ENCODE measurements at regions not wholly inside any gene's neighbourhood (a gene's known extent, or its start where the extent isn't known, plus 50 kb on each side); places are given as distances from the start of the nearest gene placed in this dataset.

- peaks cover 0 to 2% of the 10 kb centered on the region in 2 donors for H3K36me3 Mint-ChIP-seq (ENCODE audit: insufficient read depth in 2 of 2)
- ATAC-seq (replicated peaks in 1 of 2) (no peak), DNase-seq (no peak)
- no peak overlapping the region for H3K4me3 Mint-ChIP-seq
- peaks cover 0 to 2% of the 10 kb centered on the region in 2 donors for H3K9me3 Mint-ChIP-seq
- H3K4me1 Mint-ChIP-seq (ENCODE audit: low read depth): no peaks in the 10 kb centered on the region
- no peaks in the 10 kb centered on the region for H3K27me3 Mint-ChIP-seq (ENCODE audit: low read depth)
- H3K27ac Mint-ChIP-seq: no peak overlapping the region
These were observed 908.1 kb upstream of the FANCL start for GRCh38 chr2:59149271-59149670.

GRCh38 chr2:59112258-59112657, 871.1 kb upstream of the FANCL start:
- no peaks in the 10 kb centered on the region for H3K27me3 Mint-ChIP-seq (ENCODE audit: low read depth)
- no peak overlapping the region for H3K4me3 Mint-ChIP-seq
- H3K9me3 Mint-ChIP-seq: no peaks in the 10 kb centered on the region
- DNase-seq (no peak), ATAC-seq (replicated peaks in 1 of 2) (no peak)
- H3K27ac Mint-ChIP-seq: no peak overlapping the region
- H3K4me1 Mint-ChIP-seq (ENCODE audit: low read depth): no peaks in the 10 kb centered on the region
- no peaks in the 10 kb centered on the region for H3K36me3 Mint-ChIP-seq (ENCODE audit: insufficient read depth in 2 of 2)

- no peak for ATAC-seq (replicated peaks in 1 of 2)
- H3K9me3 Mint-ChIP-seq: peaks cover 9 to 10% of the 10 kb centered on the region in 2 donors
- no peak overlapping the region for H3K27ac Mint-ChIP-seq
- H3K36me3 Mint-ChIP-seq (ENCODE audit: insufficient read depth in 2 of 2): peaks cover 0 to 2% of the 10 kb centered on the region in 2 donors
- H3K4me1 Mint-ChIP-seq (ENCODE audit: low read depth): no peaks in the 10 kb centered on the region
- no peak for DNase-seq
- H3K27me3 Mint-ChIP-seq (ENCODE audit: low read depth): no peaks in the 10 kb centered on the region
- no peak overlapping the region for H3K4me3 Mint-ChIP-seq
These were observed 855.8 kb upstream of the FANCL start for GRCh38 chr2:59096973-59097372.

GRCh38 chr2:59093571-59093970, 852.4 kb upstream of the FANCL start:
- DNase-seq (no peak), ATAC-seq (replicated peaks in 1 of 2) (no peak)
- no peak overlapping the region for H3K4me3 Mint-ChIP-seq
- H3K27ac Mint-ChIP-seq: no peak overlapping the region
- no peaks in the 10 kb centered on the region for H3K27me3 Mint-ChIP-seq (ENCODE audit: low read depth)
- no peaks in the 10 kb centered on the region for H3K4me1 Mint-ChIP-seq (ENCODE audit: low read depth)
- H3K36me3 Mint-ChIP-seq (ENCODE audit: insufficient read depth in 2 of 2): no peaks in the 10 kb centered on the region
- H3K9me3 Mint-ChIP-seq: peaks cover 2 to 9% of the 10 kb centered on the region in 2 donors

DNA sequence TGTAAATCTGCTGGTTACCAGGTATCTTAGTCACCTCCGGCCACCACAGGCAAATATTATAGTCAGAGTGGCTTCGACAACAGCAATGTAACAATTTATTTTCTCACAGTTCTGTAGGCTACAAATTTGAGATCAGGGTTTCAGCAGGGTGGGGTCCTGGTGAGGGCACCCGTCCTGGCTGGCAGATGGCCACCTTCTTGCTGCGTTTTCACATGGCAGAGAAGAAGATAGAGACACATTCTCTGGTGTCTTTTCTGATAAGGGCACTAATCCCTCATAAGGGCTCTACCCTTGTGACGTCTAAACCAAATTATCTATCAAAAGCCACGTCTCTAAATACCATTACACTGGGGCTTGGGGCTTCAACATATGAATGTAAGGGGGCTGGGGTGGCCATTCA, 843.2 kb upstream of the FANCL start:
- no peaks in the 10 kb centered on the region for H3K4me1 Mint-ChIP-seq (ENCODE audit: low read depth)
- ATAC-seq (replicated peaks in 1 of 2): no peak
- peaks cover 1 to 3% of the 10 kb centered on the region in 2 donors for H3K9me3 Mint-ChIP-seq

DNA sequence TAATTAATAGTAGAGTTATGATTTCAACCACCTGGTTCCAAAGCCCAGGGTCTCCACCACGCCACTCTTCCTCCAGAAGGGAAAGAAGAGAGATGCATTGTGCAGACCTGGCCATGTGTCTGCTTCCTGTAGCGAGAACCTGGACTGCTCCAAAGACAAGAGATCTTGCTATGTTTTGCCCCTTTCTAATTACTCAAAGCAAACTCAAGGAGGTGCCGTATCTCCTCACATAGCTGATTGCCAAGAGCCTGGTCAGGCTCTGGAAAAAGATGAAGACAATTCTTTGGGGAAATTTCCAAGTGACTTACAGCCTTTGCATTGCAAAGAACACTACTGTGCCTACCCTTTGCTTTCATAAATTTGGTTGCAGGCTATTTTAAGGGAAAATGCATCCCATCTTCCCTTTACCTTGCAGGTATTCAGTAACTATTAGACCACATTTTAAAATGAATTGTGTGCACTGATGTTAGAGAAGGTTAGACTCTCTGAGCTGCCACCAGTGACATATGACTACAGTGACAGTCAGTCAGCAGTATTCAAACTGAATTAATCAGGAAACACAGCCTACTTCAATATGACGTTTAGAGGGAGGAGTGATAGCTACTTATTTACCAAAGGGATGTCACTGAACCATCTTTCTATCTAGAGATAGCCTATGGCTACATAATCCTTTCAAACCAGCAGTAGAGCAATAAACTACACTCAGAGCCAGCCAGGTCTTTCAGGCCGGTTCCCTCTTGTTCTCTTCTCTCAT, 842.1 kb upstream of the FANCL start:
- H3K4me1 Mint-ChIP-seq (ENCODE audit: low read depth): no peaks in the 10 kb centered on the region
- no peaks in the 10 kb centered on the region for H3K36me3 Mint-ChIP-seq (ENCODE audit: insufficient read depth in 2 of 2)
- peaks cover 1 to 3% of the 10 kb centered on the region in 2 donors for H3K9me3 Mint-ChIP-seq
- H3K27me3 Mint-ChIP-seq (ENCODE audit: low read depth): no peaks in the 10 kb centered on the region
- DNase-seq (no peak), ATAC-seq (replicated peaks in 1 of 2) (no peak)
- H3K27ac Mint-ChIP-seq: no peak overlapping the region
- no peak overlapping the region for H3K4me3 Mint-ChIP-seq

More for the DNA sequence above, 843.2 kb upstream of the FANCL start:
- DNase-seq: no peak
- H3K27me3 Mint-ChIP-seq (ENCODE audit: low read depth): no peaks in the 10 kb centered on the region
- H3K36me3 Mint-ChIP-seq (ENCODE audit: insufficient read depth in 2 of 2): no peaks in the 10 kb centered on the region
- H3K27ac Mint-ChIP-seq: no peak overlapping the region
- H3K4me3 Mint-ChIP-seq: no peak overlapping the region

DNA sequence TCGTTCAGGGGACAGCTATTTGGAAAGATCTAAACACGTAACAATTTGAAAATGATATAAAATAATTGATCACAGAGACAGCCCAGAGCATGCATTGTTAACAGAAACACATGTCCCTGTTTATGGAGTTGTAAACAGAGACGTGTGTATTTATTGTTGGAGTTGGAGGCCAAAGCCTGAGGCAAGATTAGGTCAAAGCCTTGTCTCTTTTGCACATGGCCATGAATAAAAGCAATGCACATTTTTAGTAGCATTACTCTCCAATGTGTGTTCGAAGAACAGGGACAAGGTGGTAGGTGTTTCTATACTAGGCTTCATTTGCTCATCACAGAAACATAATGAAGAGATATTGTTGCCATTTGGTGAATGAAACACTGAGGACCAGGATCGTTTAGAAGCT, 841.5 kb upstream of the FANCL start:
- no peaks in the 10 kb centered on the region for H3K36me3 Mint-ChIP-seq (ENCODE audit: insufficient read depth in 2 of 2)
- peaks cover 0 to 3% of the 10 kb centered on the region in 2 donors for H3K9me3 Mint-ChIP-seq
- H3K4me1 Mint-ChIP-seq (ENCODE audit: low read depth): no peaks in the 10 kb centered on the region
- ATAC-seq (replicated peaks in 1 of 2): no peak
- no peak overlapping the region for H3K4me3 Mint-ChIP-seq
- no peak overlapping the region for H3K27ac Mint-ChIP-seq
- no peak for DNase-seq
- no peaks in the 10 kb centered on the region for H3K27me3 Mint-ChIP-seq (ENCODE audit: low read depth)

GRCh38 chr2:59080451-59081181, 839.5 kb upstream of the FANCL start:
- H3K4me1 Mint-ChIP-seq (ENCODE audit: low read depth): no peaks in the 10 kb centered on the region
- H3K27ac Mint-ChIP-seq: no peak overlapping the region
- DNase-seq (no peak), ATAC-seq (replicated peaks in 1 of 2) (no peak)
- no peaks in the 10 kb centered on the region for H3K27me3 Mint-ChIP-seq (ENCODE audit: low read depth)
- no peak overlapping the region for H3K4me3 Mint-ChIP-seq
- no peaks in the 10 kb centered on the region for H3K9me3 Mint-ChIP-seq
- no peaks in the 10 kb centered on the region for H3K36me3 Mint-ChIP-seq (ENCODE audit: insufficient read depth in 2 of 2)

- H3K27ac Mint-ChIP-seq: no peak overlapping the region
- DNase-seq: no peak
- H3K27me3 Mint-ChIP-seq (ENCODE audit: low read depth): no peaks in the 10 kb centered on the region
- no peaks in the 10 kb centered on the region for H3K9me3 Mint-ChIP-seq
- ATAC-seq (replicated peaks in 1 of 2): no peak
- no peaks in the 10 kb centered on the region for H3K36me3 Mint-ChIP-seq (ENCODE audit: insufficient read depth in 2 of 2)
- no peaks in the 10 kb centered on the region for H3K4me1 Mint-ChIP-seq (ENCODE audit: low read depth)
- no peak overlapping the region for H3K4me3 Mint-ChIP-seq
These were observed 836.9 kb upstream of the FANCL start for GRCh38 chr2:59077981-59078531.

- H3K4me3 Mint-ChIP-seq: no peak overlapping the region
- no peak for ATAC-seq (replicated peaks in 1 of 2)
- no peaks in the 10 kb centered on the region for H3K9me3 Mint-ChIP-seq
- no peaks in the 10 kb centered on the region for H3K36me3 Mint-ChIP-seq (ENCODE audit: insufficient read depth in 2 of 2)
- H3K27me3 Mint-ChIP-seq (ENCODE audit: low read depth): no peaks in the 10 kb centered on the region
- no peak overlapping the region for H3K27ac Mint-ChIP-seq
- no peak for DNase-seq
- H3K4me1 Mint-ChIP-seq (ENCODE audit: low read depth): no peaks in the 10 kb centered on the region
These were observed 836.1 kb upstream of the FANCL start for GRCh38 chr2:59077026-59077725.

GRCh38 chr2:59076079-59076619, 835.0 kb upstream of the FANCL start:
- no peak for ATAC-seq (replicated peaks in 1 of 2)
- Mint-ChIP-seq H3K9me3 (peaks cover 1 to 2% of the 10 kb centered on the region in 2 donors), H3K4me1 (ENCODE audit: low read depth) (no peaks in the 10 kb centered on the region), H3K36me3 (ENCODE audit: insufficient read depth in 2 of 2) (no peaks in the 10 kb centered on the region), H3K27ac (no peak overlapping the region), H3K27me3 (ENCODE audit: low read depth) (no peaks in the 10 kb centered on the region), H3K4me3 (no peak overlapping the region)
- no peak for DNase-seq

DNA sequence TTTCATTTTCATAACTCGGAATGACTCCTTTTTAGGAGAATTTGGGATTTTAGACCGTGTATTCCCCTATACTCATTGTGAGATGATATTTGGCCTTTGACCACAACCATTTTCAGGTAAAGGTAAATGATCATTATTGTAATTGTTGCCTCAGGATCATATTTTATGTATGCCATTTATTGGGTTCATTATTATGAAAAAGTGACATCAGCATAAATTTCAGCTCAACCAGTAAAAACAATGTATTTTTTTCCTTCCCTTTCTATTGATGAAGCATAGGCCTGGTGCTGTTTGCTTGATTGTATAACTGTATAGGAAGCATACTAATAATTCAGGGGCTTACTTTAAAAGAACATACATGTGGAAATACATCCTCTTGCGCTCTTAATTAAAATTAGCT, 832.9 kb upstream of the FANCL start:
- H3K4me1 Mint-ChIP-seq (ENCODE audit: low read depth): no peaks in the 10 kb centered on the region
- no peaks in the 10 kb centered on the region for H3K27me3 Mint-ChIP-seq (ENCODE audit: low read depth)
- H3K4me3 Mint-ChIP-seq: no peak overlapping the region
- no peak overlapping the region for H3K27ac Mint-ChIP-seq
- DNase-seq (no peak), ATAC-seq (replicated peaks in 1 of 2) (no peak)
- no peaks in the 10 kb centered on the region for H3K36me3 Mint-ChIP-seq (ENCODE audit: insufficient read depth in 2 of 2)
- H3K9me3 Mint-ChIP-seq: peaks cover 2 to 4% of the 10 kb centered on the region in 2 donors

- ATAC-seq (replicated peaks in 1 of 2): no peak
- no peaks in the 10 kb centered on the region for H3K4me1 Mint-ChIP-seq (ENCODE audit: low read depth)
These were observed 832.2 kb upstream of the FANCL start for GRCh38 chr2:59073286-59073685.

More at GRCh38 chr2:59073286-59073685, 832.2 kb upstream of the FANCL start:
- H3K27me3 Mint-ChIP-seq (ENCODE audit: low read depth): no peaks in the 10 kb centered on the region
- H3K36me3 Mint-ChIP-seq (ENCODE audit: insufficient read depth in 2 of 2): no peaks in the 10 kb centered on the region
- peaks cover 2 to 4% of the 10 kb centered on the region in 2 donors for H3K9me3 Mint-ChIP-seq
- no peak overlapping the region for H3K27ac Mint-ChIP-seq
- no peak for DNase-seq
- no peak overlapping the region for H3K4me3 Mint-ChIP-seq

Data from activated T-cell treated with anti-CD3 and anti-CD28 coated beads, Interleukin-2, amount 50 U/mL, for 72 hours (primary cell).